ENCODE measurements at regions not wholly inside any gene's neighbourhood (a gene's known extent, or its start where the extent isn't known, plus 50 kb on each side); places are given as distances from the start of the nearest gene placed in this dataset.

GRCh38 chr12:131434208-131435125 is 276.4 kb upstream of the SFSWAP start:
- TF ChIP-seq, protein P1, sequence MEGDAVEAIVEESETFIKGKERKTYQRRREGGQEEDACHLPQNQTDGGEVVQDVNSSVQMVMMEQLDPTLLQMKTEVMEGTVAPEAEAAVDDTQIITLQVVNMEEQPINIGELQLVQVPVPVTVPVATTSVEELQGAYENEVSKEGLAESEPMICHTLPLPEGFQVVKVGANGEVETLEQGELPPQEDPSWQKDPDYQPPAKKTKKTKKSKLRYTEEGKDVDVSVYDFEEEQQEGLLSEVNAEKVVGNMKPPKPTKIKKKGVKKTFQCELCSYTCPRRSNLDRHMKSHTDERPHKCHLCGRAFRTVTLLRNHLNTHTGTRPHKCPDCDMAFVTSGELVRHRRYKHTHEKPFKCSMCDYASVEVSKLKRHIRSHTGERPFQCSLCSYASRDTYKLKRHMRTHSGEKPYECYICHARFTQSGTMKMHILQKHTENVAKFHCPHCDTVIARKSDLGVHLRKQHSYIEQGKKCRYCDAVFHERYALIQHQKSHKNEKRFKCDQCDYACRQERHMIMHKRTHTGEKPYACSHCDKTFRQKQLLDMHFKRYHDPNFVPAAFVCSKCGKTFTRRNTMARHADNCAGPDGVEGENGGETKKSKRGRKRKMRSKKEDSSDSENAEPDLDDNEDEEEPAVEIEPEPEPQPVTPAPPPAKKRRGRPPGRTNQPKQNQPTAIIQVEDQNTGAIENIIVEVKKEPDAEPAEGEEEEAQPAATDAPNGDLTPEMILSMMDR (IDR thresholded peaks at IDR 0.05 in 4 of 5, conservative IDR thresholded peaks at IDR 0.05 in 1 of 5) = no peak
- TF ChIP-seq POLR2A (IDR thresholded peaks at IDR 0.05) = no peak

Data from gastrocnemius medialis (tissue), 4 donors.